ENCODE measurements at regions not wholly inside any gene's neighbourhood (a gene's known extent, or its start where the extent isn't known, plus 50 kb on each side); places are given as distances from the start of the nearest gene placed in this dataset.

DNA sequence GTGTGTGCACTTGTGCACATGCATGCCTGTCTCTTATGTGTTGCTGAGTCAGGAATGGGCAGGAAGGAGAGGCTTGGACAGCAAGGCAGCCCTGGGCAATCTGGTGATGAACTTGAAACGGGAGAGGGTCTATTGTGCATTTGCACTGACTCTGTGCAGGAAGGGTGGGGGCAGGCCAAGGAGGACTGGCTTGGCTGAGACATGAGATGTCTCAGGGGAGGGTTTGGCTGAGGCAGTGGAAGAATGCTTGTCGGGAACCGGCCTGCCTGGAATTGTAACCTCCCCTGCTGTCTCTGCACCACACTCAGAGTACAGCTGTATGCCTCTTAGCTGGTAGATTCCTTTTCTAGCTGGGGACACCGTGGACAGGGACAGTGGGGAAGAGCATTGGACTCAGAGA, 176.1 kb upstream of the TNP1 start:
- no peak for TF ChIP-seq POLR2AphosphoS5 (IDR thresholded peaks at IDR 0.05; ENCODE audit: borderline replicate concordance, low read depth, low read length)
- TF ChIP-seq EZH2 (IDR thresholded peaks at IDR 0.05): no peak

All from SK-N-MC (cell line).